ENCODE measurements at regions not wholly inside any gene's neighbourhood (a gene's known extent, or its start where the extent isn't known, plus 50 kb on each side); places are given as distances from the start of the nearest gene placed in this dataset.

GRCh38 chr3:94787734-94788270, 724.9 kb downstream of the NSUN3 start:
- Histone ChIP-seq H3K9me2 (replicated peaks; ENCODE audit: control insufficient read depth, low read length) (no peaks in the 10 kb centered on the region), H3K4me3 (ENCODE audit: low read length) (no peak overlapping the region), H3K79me2 (ENCODE audit: control insufficient read depth, low read length) (no peaks in the 10 kb centered on the region), H3K27ac (ENCODE audit: low read depth, low read length) (no peak overlapping the region), H3K27me3 (ENCODE audit: control insufficient read depth, low read length) (no peaks in the 10 kb centered on the region), H3F3A (ENCODE audit: control insufficient read depth, insufficient read depth) (no peaks in the 10 kb centered on the region), H3K36me3 (ENCODE audit: control insufficient read depth, low read length) (no peaks in the 10 kb centered on the region), H3K9me3 (ENCODE audit: control insufficient read depth, insufficient read depth, low read length) (no peaks in the 10 kb centered on the region), H3K4me1 (ENCODE audit: control insufficient read depth, low read length) (no peaks in the 10 kb centered on the region), H4K20me1 (ENCODE audit: control insufficient read depth, insufficient read depth, low read depth, low read length) (no peaks in the 10 kb centered on the region), H3K4me2 (ENCODE audit: low read length) (no peak overlapping the region)
- TF ChIP-seq EZH2phosphoT487 (IDR thresholded peaks at IDR 0.05; ENCODE audit: borderline replicate concordance, low read length) (no peak), CTCF (IDR thresholded peaks at IDR 0.05; ENCODE audit: low read depth, low read length, poor library complexity, severe bottlenecking) (no peak)

- TF ChIP-seq CTCF (IDR thresholded peaks at IDR 0.05; ENCODE audit: low read depth, low read length, poor library complexity, severe bottlenecking), result no peak
- no peak for TF ChIP-seq EZH2phosphoT487 (IDR thresholded peaks at IDR 0.05; ENCODE audit: borderline replicate concordance, low read length)
- no peak overlapping the region for H3K4me2 ChIP-seq (ENCODE audit: low read length)
- no peaks in the 10 kb centered on the region for H3K4me1 ChIP-seq (ENCODE audit: control insufficient read depth, low read length)
- no peaks in the 10 kb centered on the region for H3K9me3 ChIP-seq (ENCODE audit: control insufficient read depth, insufficient read depth, low read length)
- H4K20me1 ChIP-seq (ENCODE audit: control insufficient read depth, insufficient read depth, low read depth, low read length), result no peaks in the 10 kb centered on the region
- H3K9me2 ChIP-seq (replicated peaks; ENCODE audit: control insufficient read depth, low read length), result no peaks in the 10 kb centered on the region
- H3K27me3 ChIP-seq (ENCODE audit: control insufficient read depth, low read length), result no peaks in the 10 kb centered on the region
- no peaks in the 10 kb centered on the region for H3K79me2 ChIP-seq (ENCODE audit: control insufficient read depth, low read length)
- no peaks in the 10 kb centered on the region for H3F3A ChIP-seq (ENCODE audit: control insufficient read depth, insufficient read depth)
- no peaks in the 10 kb centered on the region for H3K36me3 ChIP-seq (ENCODE audit: control insufficient read depth, low read length)
- no peak overlapping the region for H3K27ac ChIP-seq (ENCODE audit: low read depth, low read length)
- no peak overlapping the region for H3K4me3 ChIP-seq (ENCODE audit: low read length)
Observed at GRCh38 chr3:94794563-94794962, 731.7 kb downstream of the NSUN3 start.

- no peak overlapping the region for H3K27ac ChIP-seq (ENCODE audit: low read depth, low read length)
- no peaks in the 10 kb centered on the region for H3K27me3 ChIP-seq (ENCODE audit: control insufficient read depth, low read length)
- H3K79me2 ChIP-seq (ENCODE audit: control insufficient read depth, low read length), result no peaks in the 10 kb centered on the region
- no peak overlapping the region for H3K4me3 ChIP-seq (ENCODE audit: low read length)
- no peak for TF ChIP-seq EZH2phosphoT487 (IDR thresholded peaks at IDR 0.05; ENCODE audit: borderline replicate concordance, low read length)
- no peak for TF ChIP-seq CTCF (IDR thresholded peaks at IDR 0.05; ENCODE audit: low read depth, low read length, poor library complexity, severe bottlenecking)
- H3F3A ChIP-seq (ENCODE audit: control insufficient read depth, insufficient read depth), result no peaks in the 10 kb centered on the region
- H3K9me2 ChIP-seq (replicated peaks; ENCODE audit: control insufficient read depth, low read length), result no peaks in the 10 kb centered on the region
- no peak overlapping the region for H3K4me2 ChIP-seq (ENCODE audit: low read length)
- no peaks in the 10 kb centered on the region for H3K9me3 ChIP-seq (ENCODE audit: control insufficient read depth, insufficient read depth, low read length)
- no peaks in the 10 kb centered on the region for H4K20me1 ChIP-seq (ENCODE audit: control insufficient read depth, insufficient read depth, low read depth, low read length)
- H3K36me3 ChIP-seq (ENCODE audit: control insufficient read depth, low read length), result no peaks in the 10 kb centered on the region
- no peaks in the 10 kb centered on the region for H3K4me1 ChIP-seq (ENCODE audit: control insufficient read depth, low read length)
Observed at GRCh38 chr3:94799420-94800060, 736.7 kb downstream of the NSUN3 start.

Measured in DOHH2 (cell line).